OCI-LY1 (cell line): ENCODE measurements at regions not wholly inside any gene's neighbourhood (a gene's known extent, or its start where the extent isn't known, plus 50 kb on each side); places are given as distances from the start of the nearest gene placed in this dataset.

Experiments used
- H2AFZ ChIP-seq: fragments of 200-600 bp; sonication (generic), shearing (Covaris generic); 2 replicates; pipeline ENCODE4 v1.6.0; 2014; ENCODE audit warnings: antibody characterized with exemption, mild to moderate bottlenecking, low read length
- H3F3A ChIP-seq: fragments of 200-600 bp; sonication (generic), shearing (Covaris generic); 2 replicates; pipeline ENCODE4 v1.6.0; 2014; ENCODE audit warnings: mild to moderate bottlenecking, antibody characterized with exemption, low read length, moderate library complexity; ENCODE audit not compliant: insufficient read depth
- H3K27ac ChIP-seq: fragments of 200-600 bp; sonication (generic); 2 replicates; pipeline ENCODE4 v1.5.1; 2014; ENCODE audit warnings: low read length, mixed run types, mild to moderate bottlenecking, low read depth; ENCODE audit not compliant: poor library complexity, severe bottlenecking
- H3K27me3 ChIP-seq: fragments of 200-600 bp; sonication (generic); 2 replicates; pipeline ENCODE4 v1.6.0; 2014; ENCODE audit warnings: antibody characterized with exemption, mild to moderate bottlenecking, low read length, moderate library complexity; ENCODE audit not compliant: insufficient read depth
- H3K36me3 ChIP-seq: fragments of 200-600 bp; sonication (generic); 2 replicates; pipeline ENCODE4 v1.6.1; 2014; ENCODE audit warnings: mild to moderate bottlenecking, antibody characterized with exemption, low read length, moderate library complexity, mixed read lengths; ENCODE audit not compliant: insufficient read depth
- H3K4me1 ChIP-seq: fragments of 200-600 bp; sonication (generic); 2 replicates; pipeline ENCODE4 v1.5.1; 2014; ENCODE audit warnings: mild to moderate bottlenecking, low read length, moderate library complexity; ENCODE audit not compliant: insufficient read depth, severe bottlenecking
- H3K4me2 ChIP-seq: fragments of 200-600 bp; sonication (generic), shearing (Covaris generic); 2 replicates; pipeline ENCODE4 v1.6.1; 2014; ENCODE audit warnings: low read length
- H3K4me3 ChIP-seq: fragments of 200-600 bp; sonication (generic); 2 replicates; pipeline ENCODE4 v1.5.1; 2014; ENCODE audit warnings: low read length, low read depth, mild to moderate bottlenecking, mixed read lengths; ENCODE audit not compliant: poor library complexity, severe bottlenecking
- H3K79me2 ChIP-seq: fragments of 200-600 bp; shearing (Covaris generic); 2 replicates; pipeline ENCODE4 v1.6.1; 2016; ENCODE audit warnings: mixed run types, low read length, mixed read lengths; ENCODE audit not compliant: insufficient read depth
- H3K9ac ChIP-seq: fragments of 200-600 bp; sonication (generic), shearing (Covaris generic); 2 replicates; pipeline ENCODE4 v1.6.1; 2014; ENCODE audit warnings: mild to moderate bottlenecking, low read length, mixed read lengths
- H3K9me2 ChIP-seq: fragments of 200-600 bp; sonication (generic), shearing (Covaris generic); 2 replicates; pipeline ENCODE4 v1.6.1; 2014; ENCODE audit warnings: low read depth, mild to moderate bottlenecking, low read length, mixed read lengths
- H3K9me3 ChIP-seq: fragments of 200-600 bp; shearing (Covaris generic); 2 replicates; pipeline ENCODE4 v1.6.1; 2014; ENCODE audit warnings: low read length, mixed read lengths
- H4K20me1 ChIP-seq: fragments of 200-600 bp; sonication (generic), shearing (Covaris generic); 2 replicates; pipeline ENCODE4 v1.6.0; 2016; ENCODE audit warnings: mild to moderate bottlenecking, low read length; ENCODE audit not compliant: insufficient read depth
- EZH2 ChIP-seq: fragments of 200-600 bp; sonication (generic), shearing (Covaris generic); IDR thresholded peaks from 2 replicates; pipeline ENCODE4 v1.8.0; 2017; ENCODE audit warnings: borderline replicate concordance, mixed run types, mild to moderate bottlenecking, antibody characterized with exemption, low read length, moderate library complexity, mixed read lengths
- TF ChIP-seq, protein P1 (sequence below): fragments of 200-600 bp; sonication (generic), shearing (Covaris generic); IDR thresholded peaks from 2 replicates; pipeline ENCODE4 v1.5.1; 2017; ENCODE audit warnings: mild to moderate bottlenecking, antibody characterized with exemption, low read length, moderate library complexity, mixed read lengths

- Histone ChIP-seq H3F3A (no peaks in the 10 kb centered on the region), H3K9me3 (no peaks in the 10 kb centered on the region), H2AFZ (no peak overlapping the region), H3K79me2 (no peaks in the 10 kb centered on the region), H3K27me3 (no peaks in the 10 kb centered on the region), H3K4me1 (peaks cover 7% of the 10 kb centered on the region), H3K27ac (no peak overlapping the region), H3K4me3 (no peak overlapping the region), H3K4me2 (no peak overlapping the region), H4K20me1 (no peaks in the 10 kb centered on the region), H3K9ac (no peak overlapping the region), H3K36me3 (no peaks in the 10 kb centered on the region), H3K9me2 (no peaks in the 10 kb centered on the region)
- TF ChIP-seq, protein P1, sequence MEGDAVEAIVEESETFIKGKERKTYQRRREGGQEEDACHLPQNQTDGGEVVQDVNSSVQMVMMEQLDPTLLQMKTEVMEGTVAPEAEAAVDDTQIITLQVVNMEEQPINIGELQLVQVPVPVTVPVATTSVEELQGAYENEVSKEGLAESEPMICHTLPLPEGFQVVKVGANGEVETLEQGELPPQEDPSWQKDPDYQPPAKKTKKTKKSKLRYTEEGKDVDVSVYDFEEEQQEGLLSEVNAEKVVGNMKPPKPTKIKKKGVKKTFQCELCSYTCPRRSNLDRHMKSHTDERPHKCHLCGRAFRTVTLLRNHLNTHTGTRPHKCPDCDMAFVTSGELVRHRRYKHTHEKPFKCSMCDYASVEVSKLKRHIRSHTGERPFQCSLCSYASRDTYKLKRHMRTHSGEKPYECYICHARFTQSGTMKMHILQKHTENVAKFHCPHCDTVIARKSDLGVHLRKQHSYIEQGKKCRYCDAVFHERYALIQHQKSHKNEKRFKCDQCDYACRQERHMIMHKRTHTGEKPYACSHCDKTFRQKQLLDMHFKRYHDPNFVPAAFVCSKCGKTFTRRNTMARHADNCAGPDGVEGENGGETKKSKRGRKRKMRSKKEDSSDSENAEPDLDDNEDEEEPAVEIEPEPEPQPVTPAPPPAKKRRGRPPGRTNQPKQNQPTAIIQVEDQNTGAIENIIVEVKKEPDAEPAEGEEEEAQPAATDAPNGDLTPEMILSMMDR, result no peak
- no peak for TF ChIP-seq EZH2
These were observed 58.4 kb downstream of the ZNF281 start for GRCh38 chr1:200351425-200351824.

DNA sequence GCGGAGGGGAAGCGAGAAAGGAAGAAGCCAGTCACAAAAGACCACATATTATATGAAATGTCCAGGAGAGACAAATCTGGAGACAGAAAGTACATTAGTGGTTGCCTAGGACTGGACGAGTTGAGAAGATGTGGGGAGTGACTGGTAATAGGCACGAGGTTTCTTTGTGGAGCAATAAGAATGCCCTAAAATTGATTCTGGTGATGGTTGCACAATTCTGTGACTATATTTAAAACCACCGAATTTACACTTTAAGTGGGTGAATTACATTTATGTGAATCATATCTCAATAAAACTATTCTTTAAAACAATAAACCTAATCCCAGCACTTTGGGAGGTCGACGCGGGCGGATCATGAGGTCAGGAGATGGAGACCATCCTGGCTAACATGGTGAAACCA, 63.1 kb downstream of the ZNF281 start:
- no peak overlapping the region for H2AFZ ChIP-seq
- H3F3A ChIP-seq, result no peaks in the 10 kb centered on the region
- no peak overlapping the region for H3K9ac ChIP-seq
- H3K4me2 ChIP-seq, result no peak overlapping the region
- H3K27ac ChIP-seq, result no peak overlapping the region
- TF ChIP-seq, protein P1, result no peak
- TF ChIP-seq EZH2, result no peak
- no peaks in the 10 kb centered on the region for H3K27me3 ChIP-seq
- H3K36me3 ChIP-seq, result no peaks in the 10 kb centered on the region
- no peaks in the 10 kb centered on the region for H4K20me1 ChIP-seq
- H3K4me1 ChIP-seq, result no peaks in the 10 kb centered on the region
- H3K9me3 ChIP-seq, result no peaks in the 10 kb centered on the region
- no peaks in the 10 kb centered on the region for H3K79me2 ChIP-seq
- H3K4me3 ChIP-seq, result no peak overlapping the region
- H3K9me2 ChIP-seq, result no peaks in the 10 kb centered on the region

- Histone ChIP-seq H3K9me3 (no peaks in the 10 kb centered on the region), H3K4me1 (no peaks in the 10 kb centered on the region), H3K27me3 (no peaks in the 10 kb centered on the region), H3K4me2 (no peak overlapping the region), H3K4me3 (no peak overlapping the region), H3K9me2 (no peaks in the 10 kb centered on the region), H3K27ac (no peak overlapping the region), H4K20me1 (no peaks in the 10 kb centered on the region), H3K79me2 (no peaks in the 10 kb centered on the region), H3K36me3 (no peaks in the 10 kb centered on the region), H3K9ac (no peak overlapping the region), H2AFZ (no peak overlapping the region), H3F3A (no peaks in the 10 kb centered on the region)
- TF ChIP-seq EZH2, result no peak
- TF ChIP-seq, protein P1, result no peak
These were observed 64.3 kb downstream of the ZNF281 start for GRCh38 chr1:200345520-200345919.
